Ascending aorta (tissue), 2 donors: ENCODE measurements at regions not wholly inside any gene's neighbourhood (a gene's known extent, or its start where the extent isn't known, plus 50 kb on each side); places are given as distances from the start of the nearest gene placed in this dataset.
"Not testable (repeated sequence)": the region's sequence is repeated elsewhere in the genome, so short reads cannot be mapped to it uniquely, and the experiment has no call there.

Experiments used
- DNase-seq, 2 donors: peaks; one replicate each; pipeline ENCODE4 v3.0.0-alpha.2; 2019; ENCODE audit warnings: low spot score in 2 of 2
- H3K27ac ChIP-seq, 2 donors: fragments of 200-600 bp; sonication (generic); one replicate each; pipeline ENCODE4 v1.5.1; 2016 to 2017; ENCODE audit warnings: mild to moderate bottlenecking in 1 of 2
- H3K27me3 ChIP-seq: fragments of 200-600 bp; sonication (generic); one replicate; pipeline ENCODE4 v1.5.1; 2017
- H3K36me3 ChIP-seq, 2 donors: fragments of 200-600 bp; sonication (generic); one replicate each; pipeline ENCODE4 v1.5.1; 2016
- H3K4me1 ChIP-seq, 2 donors: fragments of 200-600 bp; sonication (generic); one replicate each; pipeline ENCODE4 v1.5.1; 2016 to 2017; ENCODE audit warnings: mild to moderate bottlenecking in 1 of 2
- H3K4me3 ChIP-seq, 2 donors: fragments of 200-600 bp; sonication (generic); one replicate each; pipeline ENCODE4 v1.5.1; 2016 to 2017; ENCODE audit warnings: mild to moderate bottlenecking in 1 of 2
- H3K9me3 ChIP-seq, 2 donors: fragments of 200-600 bp; sonication (generic); one replicate each; pipeline ENCODE4 v1.5.1; 2016
- intact Hi-C: fragments of 100-400 bp; cut with DNase I; formaldehyde crosslinking; loops from one replicate; pipeline ENCODE4 v1.15.1; 2023
- TF ChIP-seq, protein P1 (sequence below), 3 experiments: fragments of 200-600 bp in 2 of 3; fragments of 450-650 bp in 1 of 3; sonication (generic) in 2 of 3; IDR thresholded peaks; one replicate each; pipeline ENCODE4 v1.5.1; 2016 to 2019; ENCODE audit warnings: antibody characterized with exemption in 3 of 3, mild to moderate bottlenecking in 1 of 3, moderate library complexity in 1 of 3

DNA sequence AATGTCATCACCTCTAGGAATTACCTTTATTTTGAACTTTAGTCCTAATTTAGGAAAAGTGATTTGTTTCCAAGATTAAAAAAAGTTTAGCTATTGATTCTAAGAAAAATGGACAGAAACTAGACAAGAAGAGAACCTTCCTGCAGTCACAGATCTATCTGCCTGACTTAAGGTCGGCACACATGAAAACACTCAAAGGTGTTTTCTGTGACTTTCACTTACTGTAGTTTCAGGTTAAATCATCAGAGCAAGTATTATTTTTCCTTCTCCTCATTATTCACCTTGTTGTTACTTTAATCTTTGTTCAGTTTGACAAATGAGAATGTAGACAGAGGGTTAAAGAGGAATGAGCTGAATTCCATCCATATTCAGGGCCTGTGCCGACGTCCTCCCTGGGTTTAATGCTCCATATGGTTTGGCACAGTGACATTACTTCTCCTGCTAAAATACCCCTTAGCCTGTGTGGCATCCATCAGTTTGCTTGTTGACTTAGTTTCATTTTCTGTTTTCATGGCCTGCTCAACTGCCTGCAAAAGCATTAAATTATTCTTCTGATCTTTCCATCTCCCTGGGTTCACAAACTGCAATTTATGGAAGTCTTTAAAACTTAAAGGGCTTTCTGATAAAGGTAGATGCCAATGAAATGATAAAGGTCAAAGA is 352.7 kb downstream of the NKX6-1 start:
- Histone ChIP-seq H3K9me3 (no peaks in the 10 kb centered on the region), H3K4me3 (no peak overlapping the region), H3K27ac (no peak overlapping the region), H3K27me3 (no peaks in the 10 kb centered on the region), H3K4me1 (no peaks in the 10 kb centered on the region), H3K36me3 (no peaks in the 10 kb centered on the region)
- TF ChIP-seq, protein P1, sequence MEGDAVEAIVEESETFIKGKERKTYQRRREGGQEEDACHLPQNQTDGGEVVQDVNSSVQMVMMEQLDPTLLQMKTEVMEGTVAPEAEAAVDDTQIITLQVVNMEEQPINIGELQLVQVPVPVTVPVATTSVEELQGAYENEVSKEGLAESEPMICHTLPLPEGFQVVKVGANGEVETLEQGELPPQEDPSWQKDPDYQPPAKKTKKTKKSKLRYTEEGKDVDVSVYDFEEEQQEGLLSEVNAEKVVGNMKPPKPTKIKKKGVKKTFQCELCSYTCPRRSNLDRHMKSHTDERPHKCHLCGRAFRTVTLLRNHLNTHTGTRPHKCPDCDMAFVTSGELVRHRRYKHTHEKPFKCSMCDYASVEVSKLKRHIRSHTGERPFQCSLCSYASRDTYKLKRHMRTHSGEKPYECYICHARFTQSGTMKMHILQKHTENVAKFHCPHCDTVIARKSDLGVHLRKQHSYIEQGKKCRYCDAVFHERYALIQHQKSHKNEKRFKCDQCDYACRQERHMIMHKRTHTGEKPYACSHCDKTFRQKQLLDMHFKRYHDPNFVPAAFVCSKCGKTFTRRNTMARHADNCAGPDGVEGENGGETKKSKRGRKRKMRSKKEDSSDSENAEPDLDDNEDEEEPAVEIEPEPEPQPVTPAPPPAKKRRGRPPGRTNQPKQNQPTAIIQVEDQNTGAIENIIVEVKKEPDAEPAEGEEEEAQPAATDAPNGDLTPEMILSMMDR (IDR thresholded peaks at IDR 0.05), result no peak
- no peak for DNase-seq
- intact Hi-C loops, result no loop called here

DNA sequence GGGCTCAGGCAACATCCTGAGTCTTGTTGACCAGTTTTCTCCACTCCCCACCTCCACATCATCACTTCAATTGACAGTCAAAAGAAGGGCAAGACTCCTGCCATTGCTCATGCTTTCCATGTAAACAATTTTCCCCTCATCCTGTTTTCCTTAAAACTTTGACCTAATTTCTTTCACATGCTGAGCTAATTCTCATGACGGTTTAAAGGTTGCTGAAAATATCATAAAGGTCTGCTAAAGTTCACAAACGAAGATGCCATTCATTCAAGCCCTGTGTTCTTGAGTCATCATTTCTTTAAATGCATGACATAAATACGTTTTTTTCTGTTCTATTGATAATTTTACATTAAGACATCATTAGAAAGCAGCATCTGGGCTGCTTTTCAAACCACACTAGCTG is 353.9 kb downstream of the NKX6-1 start:
- H3K9me3 ChIP-seq, result no peaks in the 10 kb centered on the region
- intact Hi-C loops, result no loop called here
- H3K27me3 ChIP-seq, result no peaks in the 10 kb centered on the region
- DNase-seq, result no peak
- H3K4me3 ChIP-seq, result no peak overlapping the region
- H3K4me1 ChIP-seq, result no peaks in the 10 kb centered on the region
- no peak overlapping the region for H3K27ac ChIP-seq
- H3K36me3 ChIP-seq, result no peaks in the 10 kb centered on the region
- TF ChIP-seq, protein P1 (IDR thresholded peaks at IDR 0.05), result no peak

DNA sequence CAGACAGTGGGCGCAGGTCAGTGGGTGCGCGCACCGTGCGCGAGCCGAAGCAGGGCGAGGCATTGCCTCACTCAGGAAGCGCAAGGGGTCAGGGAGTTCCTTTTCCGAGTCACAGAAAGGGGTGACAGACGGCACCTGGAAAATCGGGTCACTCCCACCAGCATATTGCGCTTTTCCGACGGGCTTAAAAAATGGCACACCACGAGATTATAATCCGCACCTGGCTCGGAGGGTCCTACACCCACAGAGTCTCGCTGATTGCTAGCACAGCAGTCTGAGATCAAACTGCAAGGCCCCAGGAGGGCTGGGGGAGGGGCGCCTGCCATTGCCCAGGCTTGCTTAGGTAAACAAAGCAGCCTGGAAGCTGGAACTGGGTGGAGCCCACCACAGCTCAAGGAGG is 372.2 kb downstream of the NKX6-1 start:
- H3K27ac ChIP-seq, intact Hi-C loops, DNase-seq, H3K4me3 ChIP-seq, H3K4me1 ChIP-seq, H3K27me3 ChIP-seq, H3K9me3 ChIP-seq, H3K36me3 ChIP-seq: not testable (repeated sequence)

DNA sequence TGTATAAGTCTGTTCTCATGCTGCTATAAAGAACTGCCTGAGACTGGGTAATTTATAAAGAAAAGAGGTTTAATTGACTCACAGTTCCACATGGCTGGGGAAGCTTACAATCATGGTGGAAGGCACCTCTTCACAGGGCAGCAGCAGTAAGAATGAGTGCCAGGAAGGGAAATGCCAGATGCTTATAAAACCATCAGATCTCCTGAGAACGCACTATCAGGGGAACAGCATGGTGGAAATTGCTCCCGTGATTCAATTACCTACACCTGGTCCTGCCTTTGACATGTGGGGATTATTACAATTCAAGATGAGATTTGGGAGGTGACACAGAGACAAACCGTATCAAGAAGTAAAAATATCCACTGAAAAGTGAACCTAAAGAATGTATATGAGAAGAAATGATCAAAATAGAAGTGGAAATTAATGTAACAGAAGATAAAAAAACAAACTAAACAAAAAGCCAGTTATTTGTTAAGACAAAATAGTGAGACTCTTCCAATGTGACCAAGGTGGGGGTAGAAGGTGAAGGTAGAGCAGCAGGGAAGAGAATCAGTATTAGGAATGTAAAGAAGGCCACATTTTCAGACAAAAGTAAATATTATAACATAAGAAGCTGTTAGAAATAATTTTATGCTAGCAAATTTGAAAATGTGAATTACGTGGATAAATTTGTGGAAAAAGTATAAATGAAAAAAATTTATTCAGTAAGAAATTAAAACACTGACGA is 372.9 kb downstream of the NKX6-1 start:
- Histone ChIP-seq H3K27me3 (no peaks in the 10 kb centered on the region), H3K9me3 (no peaks in the 10 kb centered on the region), H3K4me3 (no peak overlapping the region), H3K36me3 (no peaks in the 10 kb centered on the region), H3K4me1 (no peaks in the 10 kb centered on the region), H3K27ac (no peak overlapping the region)
- intact Hi-C loops, result no loop called here
- TF ChIP-seq, protein P1 (IDR thresholded peaks at IDR 0.05), result no peak
- DNase-seq, result no peak

DNA sequence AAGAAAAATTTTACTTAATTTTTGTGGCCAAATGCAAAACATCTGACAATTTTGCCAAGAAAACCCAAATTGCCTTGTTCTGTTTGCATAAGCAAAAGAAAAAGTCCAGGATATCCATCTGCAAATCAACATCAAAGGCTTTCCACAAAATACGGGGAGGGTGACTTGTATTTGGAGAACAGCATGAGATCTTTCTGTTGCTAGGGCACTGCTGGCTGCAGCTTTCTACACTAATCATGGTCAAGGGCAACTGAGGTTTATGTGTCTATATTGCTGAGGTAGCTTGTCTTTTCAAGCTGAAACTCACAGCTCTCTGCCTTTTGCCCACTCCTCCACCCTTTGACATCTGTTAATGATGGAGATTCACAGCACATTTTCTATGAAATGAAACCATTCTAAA is 389.1 kb downstream of the NKX6-1 start:
- no peak overlapping the region for H3K27ac ChIP-seq
- H3K4me3 ChIP-seq, result no peak overlapping the region
- no peaks in the 10 kb centered on the region for H3K4me1 ChIP-seq
- H3K9me3 ChIP-seq, result no peaks in the 10 kb centered on the region
- no peaks in the 10 kb centered on the region for H3K27me3 ChIP-seq
- DNase-seq, result no peak
- TF ChIP-seq, protein P1 (IDR thresholded peaks at IDR 0.05), result no peak
- intact Hi-C loops, result no loop called here
- H3K36me3 ChIP-seq, result no peaks in the 10 kb centered on the region

DNA sequence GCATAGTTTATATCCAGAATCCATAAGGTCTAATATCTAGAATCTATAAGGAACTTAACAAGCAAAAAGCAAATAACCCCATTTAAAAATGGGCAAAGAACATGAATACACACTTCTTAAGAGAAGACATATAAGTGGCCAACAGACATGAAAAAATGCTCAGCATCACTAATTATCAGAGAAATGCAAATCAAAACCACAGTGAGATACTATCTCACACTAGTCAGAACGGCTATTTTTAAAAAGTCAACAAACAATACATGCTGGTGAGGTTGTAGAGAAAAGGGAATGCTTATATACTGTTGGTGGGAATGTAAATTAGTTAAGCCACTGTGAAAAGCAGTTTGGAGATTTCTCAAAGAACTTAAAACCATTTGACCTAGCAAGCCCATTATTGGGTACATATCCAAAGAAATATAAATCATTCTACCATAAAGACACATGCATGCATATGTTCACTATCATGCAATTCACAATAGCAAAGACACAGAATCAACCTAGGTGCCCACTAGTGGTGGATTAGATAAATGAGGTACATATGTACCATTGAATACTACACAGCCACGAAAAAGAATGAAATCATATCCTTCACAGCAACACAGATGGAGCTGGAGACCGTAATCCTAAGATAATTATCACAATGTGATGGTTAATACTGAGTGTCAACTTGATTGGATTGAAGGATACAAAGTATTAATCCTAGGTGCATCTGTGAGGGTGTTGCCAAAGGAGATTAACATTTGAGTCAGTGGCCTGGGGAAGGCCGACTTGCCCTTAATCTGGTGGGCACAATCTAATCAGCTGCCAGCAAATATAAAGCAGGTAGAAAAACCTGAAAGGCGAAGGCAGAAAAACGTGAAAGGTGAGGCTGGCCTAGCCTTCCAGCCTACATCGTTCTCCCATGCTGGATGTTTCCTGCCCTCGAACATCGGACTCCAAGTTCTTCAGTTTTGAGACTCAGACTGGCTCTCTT is 397.2 kb downstream of the NKX6-1 start:
- H3K27me3 ChIP-seq, H3K27ac ChIP-seq, H3K36me3 ChIP-seq, H3K4me1 ChIP-seq, DNase-seq, H3K9me3 ChIP-seq, H3K4me3 ChIP-seq, intact Hi-C loops: not testable (repeated sequence)
